Breast epithelium (tissue), 3 donors: ENCODE measurements at regions not wholly inside any gene's neighbourhood (a gene's known extent, or its start where the extent isn't known, plus 50 kb on each side); places are given as distances from the start of the nearest gene placed in this dataset.

Source experiments
- CTCF ChIP-seq, 3 donors: fragments of 450-650 bp; IDR thresholded peaks; one replicate each; pipeline ENCODE4 v1.5.1; 2016 to 2017; ENCODE audit warnings: antibody characterized with exemption in 3 of 3, mild to moderate bottlenecking in 3 of 3, moderate library complexity in 3 of 3
- POLR2A ChIP-seq: fragments of 450-650 bp; IDR thresholded peaks from one replicate; pipeline ENCODE4 v1.6.1; 2016; ENCODE audit warnings: antibody characterized with exemption, mild to moderate bottlenecking, moderate library complexity
- POLR2AphosphoS5 ChIP-seq, 3 donors: sonication (generic); formaldehyde crosslinking; IDR thresholded peaks; one replicate each; pipeline ENCODE4 v1.6.1; 2017; ENCODE audit warnings: antibody characterized with exemption in 3 of 3

- TF ChIP-seq CTCF (IDR thresholded peaks at IDR 0.05): no peak
- TF ChIP-seq POLR2AphosphoS5 (IDR thresholded peaks at IDR 0.05): no peak
- TF ChIP-seq POLR2A: no peak
Observed at GRCh38 chr4:13704761-13705160, 77.2 kb upstream of the BOD1L1 start.
